Stimulated activated CD4-positive, alpha-beta T cell treated with anti-CD3 and anti-CD28 coated beads, Interleukin-12 subunit alpha, Interleukin-12 subunit beta, amount 100 ng/mL, for 48 hours (primary cell): ENCODE measurements at regions not wholly inside any gene's neighbourhood (a gene's known extent, or its start where the extent isn't known, plus 50 kb on each side); places are given as distances from the start of the nearest gene placed in this dataset.
A peak's percentile ranks its signal among the peaks of the same experiment; 100 is the strongest.
"Not testable (repeated sequence)": the region's sequence is repeated elsewhere in the genome, so short reads cannot be mapped to it uniquely, and the experiment has no call there.

Source experiments
- DNase-seq, 3 donors: peaks; one replicate each; pipeline ENCODE4 v3.0.0-alpha.2; 2020; ENCODE audit warnings: low read depth in 2 of 3, low spot score in 1 of 3

- no peak for DNase-seq
These were observed 52.7 kb upstream of the PLA2G4A start for GRCh38 chr1:186775881-186776560.

- DNase-seq, result no peak
These were observed 53.7 kb upstream of the PLA2G4A start for GRCh38 chr1:186775036-186775435.

- DNase-seq, result no peak
These were observed 56.5 kb upstream of the PLA2G4A start for GRCh38 chr1:186772228-186772627.

GRCh38 chr1:186770421-186770820 lies 58.3 kb upstream of the PLA2G4A start:
- DNase-seq, result no peak

GRCh38 chr1:186768906-186769305 lies 59.8 kb upstream of the PLA2G4A start:
- DNase-seq, result no peak

- DNase-seq, result no peak
These were observed 63.3 kb upstream of the PLA2G4A start for GRCh38 chr1:186765446-186765845.

- DNase-seq, result no peak
These were observed 65.6 kb upstream of the PLA2G4A start for GRCh38 chr1:186763107-186763506.

- DNase-seq, result no peak
These were observed 66.1 kb upstream of the PLA2G4A start for GRCh38 chr1:186762653-186763052.

- DNase-seq, result no peak
These were observed 67.4 kb upstream of the PLA2G4A start for GRCh38 chr1:186761358-186761757.

- no peak for DNase-seq
These were observed 68.3 kb upstream of the PLA2G4A start for GRCh38 chr1:186760446-186760845.

- not testable (repeated sequence) for DNase-seq
These were observed 69.7 kb upstream of the PLA2G4A start for GRCh38 chr1:186758896-186759606.

GRCh38 chr1:186757851-186758250 lies 70.9 kb upstream of the PLA2G4A start:
- DNase-seq, result no peak

GRCh38 chr1:186754542-186755145 lies 74.1 kb upstream of the PLA2G4A start:
- DNase-seq, result no peak

GRCh38 chr1:186753241-186753640 lies 73.0 kb upstream of the PTGS2 start:
- DNase-seq, result no peak

- no peak for DNase-seq
These were observed 70.0 kb upstream of the PTGS2 start for GRCh38 chr1:186750257-186750656.

GRCh38 chr1:186749820-186750219 lies 69.6 kb upstream of the PTGS2 start:
- DNase-seq, result no peak

- no peak for DNase-seq
These were observed 67.4 kb upstream of the PTGS2 start for GRCh38 chr1:186747661-186748060.

GRCh38 chr1:186745531-186746146 lies 65.4 kb upstream of the PTGS2 start:
- no peak for DNase-seq

- DNase-seq, result no peak
These were observed 61.4 kb upstream of the PTGS2 start for GRCh38 chr1:186741640-186742039.

GRCh38 chr1:186740324-186740723 lies 60.1 kb upstream of the PTGS2 start:
- DNase-seq, result peak in 1 of 3 donors; percentile 1

GRCh38 chr1:186739515-186739914 lies 59.3 kb upstream of the PTGS2 start:
- no peak for DNase-seq

- DNase-seq, result no peak
These were observed 58.7 kb upstream of the PTGS2 start for GRCh38 chr1:186738926-186739325.
